Spleen (tissue), 11 donors: ENCODE measurements at regions not wholly inside any gene's neighbourhood (a gene's known extent, or its start where the extent isn't known, plus 50 kb on each side); places are given as distances from the start of the nearest gene placed in this dataset.

Experiments used
- DNase-seq: peaks from one replicate; pipeline ENCODE4 v3.0.0-alpha.2; 2020
- H3K27ac ChIP-seq, 8 donors: fragments of 200-600 bp; sonication (generic) in 7 of 8; 1 replicate in 4 of 8; 2 replicates in 4 of 8; pipeline versions ENCODE4 v1.5.0 to v1.8.0; 2016 to 2021; ENCODE audit warnings: inconsistent platforms in 4 of 8, mild to moderate bottlenecking in 4 of 8, moderate library complexity in 1 of 8
- H3K27me3 ChIP-seq, 7 donors: fragments of 200-600 bp; sonication (generic) in 6 of 7; replicated peaks in 1 of 7; 1 replicate in 4 of 7; 2 replicates in 3 of 7; pipeline versions ENCODE4 v1.5.0 to v1.8.0; 2016 to 2021; ENCODE audit warnings: inconsistent platforms in 3 of 7, mild to moderate bottlenecking in 1 of 7
- H3K36me3 ChIP-seq, 6 donors: fragments of 200-600 bp; sonication (generic) in 5 of 6; 1 replicate in 4 of 6; 2 replicates in 2 of 6; pipeline versions ENCODE4 v1.5.0 to v1.8.0; 2016 to 2021; ENCODE audit warnings: inconsistent platforms in 2 of 6
- H3K4me1 ChIP-seq, 6 donors: fragments of 200-600 bp; sonication (generic) in 5 of 6; 1 replicate in 3 of 6; 2 replicates in 3 of 6; pipeline versions ENCODE4 v1.5.0 to v1.8.0; 2016 to 2021; ENCODE audit warnings: inconsistent platforms in 3 of 6
- H3K4me3 ChIP-seq, 8 donors: fragments of 200-600 bp; sonication (generic) in 7 of 8; 1 replicate in 4 of 8; 2 replicates in 4 of 8; pipeline versions ENCODE4 v1.5.0 to v1.8.0; 2016 to 2021; ENCODE audit warnings: inconsistent platforms in 4 of 8, mild to moderate bottlenecking in 4 of 8, moderate library complexity in 2 of 8
- H3K9me3 ChIP-seq, 8 donors: fragments of 200-600 bp; sonication (generic) in 7 of 8; 1 replicate in 4 of 8; 2 replicates in 4 of 8; pipeline versions ENCODE4 v1.5.0 to v1.8.0; 2016 to 2021; ENCODE audit warnings: inconsistent platforms in 4 of 8
- CTCF ChIP-seq, 11 experiments: fragments of 200-600 bp in 7 of 11; fragments of 450-650 bp in 4 of 11; sonication (generic) in 4 of 11; IDR thresholded peaks in 8 of 11; conservative IDR thresholded peaks in 3 of 11; 1 replicate in 7 of 11; 2 replicates in 4 of 11; pipeline versions ENCODE4 v1.4.0 to v1.8.0; 2016 to 2021; ENCODE audit warnings: antibody characterized with exemption in 11 of 11, inconsistent platforms in 4 of 11, mild to moderate bottlenecking in 1 of 11
- POLR2A ChIP-seq, 3 donors: fragments of 450-650 bp; IDR thresholded peaks; one replicate each; pipeline ENCODE4 v1.5.1; 2017; ENCODE audit warnings: antibody characterized with exemption in 3 of 3, mild to moderate bottlenecking in 1 of 3
- POLR2AphosphoS5 ChIP-seq, 3 donors: sonication (generic); formaldehyde crosslinking; IDR thresholded peaks; one replicate each; pipeline ENCODE4 v1.5.1; 2017; ENCODE audit warnings: antibody characterized with exemption in 3 of 3
- whole genome bisulfite sequencing, 5 donors: extraction: QIAGEN DNeasy Blood & Tissue Kit in 3 of 5; methylation state at CpG; one replicate each; pipeline versions ENCODE4 v1.1.5 to v1.1.7; 2013 to 2018; 5-methylcytosine and 5-hydroxymethylcytosine counted together
- intact Hi-C: fragments of 100-400 bp; cut with DNase I; formaldehyde crosslinking; loops from one replicate; pipeline ENCODE4 v1.15.0; 2023; ENCODE audit warnings: low total_unique reads
- donor health status: healthy with polysubstance abuse.
- donor health status: DM: no; HTN: no; CAD: no; lungs with moderate emphysema.
- donor health status: DM: no; HTN: no; CAD: no.
- donor health status: Bipolar disorder and iron deficiency.
- donor health status: healthy.
- donor health status: DM: no; HTN: no; CAD: no.
- donor health status: DM: yes; HTN: yes; CAD: no.

GRCh38 chr5:135188233-135188914 lies 154.3 kb upstream of the PITX1 start:
- intact Hi-C loops = no loop called here
- no peak for DNase-seq
- whole genome bisulfite sequencing, 5 donors = 73 to 87% (median 83%) methylated on average over 4 of the region's 4 CpGs
- Histone ChIP-seq H3K27ac (no peak overlapping the region), H3K27me3 (peaks cover 0 to 57% (median 36%) of the 10 kb centered on the region in 7 donors), H3K9me3 (no peaks in the 10 kb centered on the region), H3K4me1 (peaks cover 0 to 13% (median 11%) of the 10 kb centered on the region in 6 donors), H3K4me3 (no peak overlapping the region), H3K36me3 (no peaks in the 10 kb centered on the region)
- TF ChIP-seq POLR2AphosphoS5 (IDR thresholded peaks at IDR 0.05) = no peak
- no peak for TF ChIP-seq CTCF (IDR thresholded peaks at IDR 0.05 in 8 of 11, conservative IDR thresholded peaks at IDR 0.05 in 3 of 11)
- TF ChIP-seq POLR2A (IDR thresholded peaks at IDR 0.05) = no peak

GRCh38 chr5:135186662-135187522 lies 152.9 kb upstream of the PITX1 start:
- intact Hi-C loops = no loop called here
- H3K27ac ChIP-seq = no peak overlapping the region
- no peak overlapping the region for H3K4me3 ChIP-seq
- peaks cover 0 to 42% (median 30%) of the 10 kb centered on the region in 7 donors for H3K27me3 ChIP-seq
- H3K9me3 ChIP-seq = no peaks in the 10 kb centered on the region
- DNase-seq = no peak
- TF ChIP-seq CTCF (IDR thresholded peaks at IDR 0.05 in 8 of 11, conservative IDR thresholded peaks at IDR 0.05 in 3 of 11) (no peak), POLR2AphosphoS5 (IDR thresholded peaks at IDR 0.05) (no peak)
- 85 to 91% (median 88%) methylated on average over 8 of the region's 8 CpGs for WGBS, 5 donors
- peaks cover 0 to 13% (median 11%) of the 10 kb centered on the region in 6 donors for H3K4me1 ChIP-seq
- no peaks in the 10 kb centered on the region for H3K36me3 ChIP-seq

- H3K27ac ChIP-seq = no peak overlapping the region
- H3K9me3 ChIP-seq = no peaks in the 10 kb centered on the region
- intact Hi-C loops = no loop called here
- TF ChIP-seq POLR2A (IDR thresholded peaks at IDR 0.05) = no peak
- TF ChIP-seq CTCF (IDR thresholded peaks at IDR 0.05 in 8 of 11, conservative IDR thresholded peaks at IDR 0.05 in 3 of 11) = no peak
- TF ChIP-seq POLR2AphosphoS5 (IDR thresholded peaks at IDR 0.05) = no peak
- no peaks in the 10 kb centered on the region for H3K36me3 ChIP-seq
- H3K27me3 ChIP-seq = peaks cover 0 to 29% (median 17%) of the 10 kb centered on the region in 7 donors
- WGBS, 5 donors = 65 to 83% (median 75%) methylated on average over 6 of the region's 6 CpGs
- DNase-seq = no peak
- H3K4me1 ChIP-seq = peaks cover 0 to under 1% (median under 1%) of the 10 kb centered on the region in 6 donors
- no peak overlapping the region for H3K4me3 ChIP-seq
Observed at GRCh38 chr5:135185481-135186065, 151.5 kb upstream of the PITX1 start.

- Histone ChIP-seq H3K4me1 (no peaks in the 10 kb centered on the region), H3K36me3 (no peaks in the 10 kb centered on the region), H3K9me3 (no peaks in the 10 kb centered on the region), H3K27me3 (peaks cover 0 to 20% (median 8%) of the 10 kb centered on the region in 7 donors), H3K27ac (no peak overlapping the region), H3K4me3 (no peak overlapping the region)
- intact Hi-C loops = no loop called here
- DNase-seq = no peak
- no peak for TF ChIP-seq POLR2AphosphoS5 (IDR thresholded peaks at IDR 0.05)
- no peak for TF ChIP-seq CTCF (IDR thresholded peaks at IDR 0.05 in 8 of 11, conservative IDR thresholded peaks at IDR 0.05 in 3 of 11)
- TF ChIP-seq POLR2A (IDR thresholded peaks at IDR 0.05) = no peak
- WGBS, 5 donors = 90 to 96% (median 92%) methylated on average over 7 of the region's 7 CpGs
Observed at GRCh38 chr5:135184646-135185045, 150.6 kb upstream of the PITX1 start.
